Right lobe of liver (tissue), 4 donors: ENCODE measurements at regions not wholly inside any gene's neighbourhood (a gene's known extent, or its start where the extent isn't known, plus 50 kb on each side); places are given as distances from the start of the nearest gene placed in this dataset.

Experiments
- CTCF ChIP-seq, 4 donors: fragments of 200-600 bp in 3 of 4; fragments of 450-650 bp in 1 of 4; IDR thresholded peaks; one replicate each; pipeline versions ENCODE4 v1.5.1 to v1.8.0; 2016 to 2022; ENCODE audit warnings: antibody characterized with exemption in 4 of 4, mild to moderate bottlenecking in 2 of 4
- POLR2A ChIP-seq: fragments of 450-650 bp; IDR thresholded peaks from one replicate; pipeline ENCODE4 v1.6.1; 2017; ENCODE audit warnings: antibody characterized with exemption, mild to moderate bottlenecking
- donor health status: DM: no; HTN: no; CAD: no.
- donor health status: DM: no; HTN: no; CAD: no.
- donor health status: DM: no; HTN: yes; CAD: no.

- no peak for TF ChIP-seq CTCF (IDR thresholded peaks at IDR 0.05)
- no peak for TF ChIP-seq POLR2A
Measured at GRCh38 chr20:40777653-40778052, 88.6 kb upstream of the MAFB start.
